GM20000 (cell line): ENCODE measurements at regions not wholly inside any gene's neighbourhood (a gene's known extent, or its start where the extent isn't known, plus 50 kb on each side); places are given as distances from the start of the nearest gene placed in this dataset.

Experiments used
- DNase-seq: peaks from one replicate; pipeline ENCODE4 v3.0.0; 2012; ENCODE audit warnings: low spot score
- CTCF ChIP-seq: IDR thresholded peaks from 2 replicates; pipeline ENCODE4 v1.5.1; 2012; ENCODE audit warnings: mild to moderate bottlenecking, control low read depth; ENCODE audit errors: extremely low read depth, missing control alignments

GRCh38 chr1:38541223-38541622 lies 318.3 kb downstream of the RRAGC start:
- TF ChIP-seq CTCF, result no peak
- DNase-seq, result no peak

- no peak for DNase-seq
- no peak for TF ChIP-seq CTCF
Measured at GRCh38 chr1:38539931-38540330, 319.6 kb downstream of the RRAGC start.

GRCh38 chr1:38538834-38539233 lies 320.7 kb downstream of the RRAGC start:
- TF ChIP-seq CTCF, result no peak
- DNase-seq, result no peak

- no peak for DNase-seq
- no peak for TF ChIP-seq CTCF
Measured at GRCh38 chr1:38536089-38536488, 323.5 kb downstream of the RRAGC start.

GRCh38 chr1:38534473-38534823 lies 325.1 kb downstream of the RRAGC start:
- TF ChIP-seq CTCF, result no peak
- DNase-seq, result no peak

- no peak for DNase-seq
- no peak for TF ChIP-seq CTCF
Measured at GRCh38 chr1:38533772-38534472, 325.6 kb downstream of the RRAGC start.

- TF ChIP-seq CTCF, result no peak
- no peak for DNase-seq
Measured at GRCh38 chr1:38530957-38531356, 328.6 kb downstream of the RRAGC start.
